ENCODE measurements at regions not wholly inside any gene's neighbourhood (a gene's known extent, or its start where the extent isn't known, plus 50 kb on each side); places are given as distances from the start of the nearest gene placed in this dataset.
"Not testable (repeated sequence)": the region's sequence is repeated elsewhere in the genome, so short reads cannot be mapped to it uniquely, and the experiment has no call there.

DNA sequence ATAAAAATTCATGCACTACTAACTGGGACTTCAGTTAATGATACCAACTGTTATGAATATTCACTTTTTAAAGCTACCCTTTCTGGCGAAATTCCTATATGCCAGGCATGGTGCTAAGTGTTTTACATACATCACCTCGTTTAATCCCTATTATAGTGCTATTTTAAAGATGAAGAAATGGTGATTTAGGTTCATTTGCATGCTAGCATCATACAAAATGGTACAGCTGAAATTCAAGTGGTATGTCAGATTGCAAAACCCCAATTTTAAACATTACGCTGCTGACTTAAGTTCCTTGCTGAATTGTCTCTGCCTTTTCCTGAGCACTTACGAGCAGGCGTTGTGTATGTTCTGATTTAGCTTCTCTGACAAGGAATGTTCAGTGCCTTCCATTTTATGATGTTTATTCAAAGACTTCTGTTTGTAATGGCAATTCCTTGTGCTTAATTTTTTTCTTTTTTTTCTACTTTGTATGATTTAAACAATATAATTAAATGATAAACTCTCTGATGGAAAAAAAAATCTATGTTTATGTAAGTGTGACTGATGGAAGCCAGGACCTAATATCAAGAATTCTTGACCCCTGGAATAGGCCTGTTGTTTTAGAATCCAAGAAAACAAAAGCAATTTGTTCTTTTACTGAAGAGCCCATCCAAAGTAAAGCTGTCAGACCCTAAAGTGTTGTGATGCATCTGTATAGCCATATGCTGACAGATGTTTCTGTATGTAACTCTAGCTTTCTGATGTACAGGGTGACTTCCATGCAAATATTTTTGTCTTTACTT is 148.1 kb downstream of the PCDH7 start:
- DNase-seq (ENCODE audit: low read depth) = no peak
- TF ChIP-seq, protein P1, sequence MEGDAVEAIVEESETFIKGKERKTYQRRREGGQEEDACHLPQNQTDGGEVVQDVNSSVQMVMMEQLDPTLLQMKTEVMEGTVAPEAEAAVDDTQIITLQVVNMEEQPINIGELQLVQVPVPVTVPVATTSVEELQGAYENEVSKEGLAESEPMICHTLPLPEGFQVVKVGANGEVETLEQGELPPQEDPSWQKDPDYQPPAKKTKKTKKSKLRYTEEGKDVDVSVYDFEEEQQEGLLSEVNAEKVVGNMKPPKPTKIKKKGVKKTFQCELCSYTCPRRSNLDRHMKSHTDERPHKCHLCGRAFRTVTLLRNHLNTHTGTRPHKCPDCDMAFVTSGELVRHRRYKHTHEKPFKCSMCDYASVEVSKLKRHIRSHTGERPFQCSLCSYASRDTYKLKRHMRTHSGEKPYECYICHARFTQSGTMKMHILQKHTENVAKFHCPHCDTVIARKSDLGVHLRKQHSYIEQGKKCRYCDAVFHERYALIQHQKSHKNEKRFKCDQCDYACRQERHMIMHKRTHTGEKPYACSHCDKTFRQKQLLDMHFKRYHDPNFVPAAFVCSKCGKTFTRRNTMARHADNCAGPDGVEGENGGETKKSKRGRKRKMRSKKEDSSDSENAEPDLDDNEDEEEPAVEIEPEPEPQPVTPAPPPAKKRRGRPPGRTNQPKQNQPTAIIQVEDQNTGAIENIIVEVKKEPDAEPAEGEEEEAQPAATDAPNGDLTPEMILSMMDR (conservative IDR thresholded peaks at IDR 0.05; ENCODE audit: low read depth, low read length) = no peak

GRCh38 chr4:30869387-30869786 is 149.2 kb downstream of the PCDH7 start:
- not testable (repeated sequence) for DNase-seq (ENCODE audit: low read depth); H3K4me3 ChIP-seq (ENCODE audit: low read length)

More for the DNA sequence above, 148.1 kb downstream of the PCDH7 start:
- H3K4me3 ChIP-seq (ENCODE audit: low read length) = no peak overlapping the region

- no peak for DNase-seq (ENCODE audit: low read depth)
- TF ChIP-seq, protein P1 (conservative IDR thresholded peaks at IDR 0.05; ENCODE audit: low read depth, low read length) = no peak
- no peak overlapping the region for H3K4me3 ChIP-seq (ENCODE audit: low read length)
Measured at GRCh38 chr4:30870513-30870912, 150.3 kb downstream of the PCDH7 start.

DNA sequence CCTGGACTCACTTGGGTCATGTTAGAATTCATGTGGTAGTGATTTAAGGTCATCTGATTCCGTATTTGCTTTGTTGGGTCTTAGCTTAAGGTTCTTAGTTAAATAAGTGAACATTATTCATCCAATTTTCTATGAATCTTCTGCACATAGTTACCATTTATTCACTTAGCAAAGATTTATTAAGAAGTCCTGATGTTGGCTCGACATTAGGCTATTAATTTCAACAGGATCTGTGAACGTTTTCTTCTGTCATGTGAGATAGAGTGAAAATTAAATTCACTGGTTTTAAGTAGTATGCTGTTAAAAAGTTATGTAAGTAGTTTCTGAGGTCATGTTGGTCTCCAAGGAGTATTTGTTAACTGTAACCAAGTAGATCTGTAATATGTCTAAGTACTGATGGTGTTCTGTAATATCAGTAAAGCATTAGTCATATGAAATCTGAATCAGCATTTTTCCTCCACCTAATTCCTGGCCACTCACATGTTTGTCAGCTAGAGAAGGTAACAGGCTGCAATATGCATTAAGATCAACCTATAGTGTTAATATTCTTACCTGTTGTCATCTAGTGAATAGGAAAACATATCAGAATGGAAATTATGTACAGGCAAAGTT is 155.6 kb downstream of the PCDH7 start:
- DNase-seq (ENCODE audit: low read depth) = peak; percentile 71
- H3K4me3 ChIP-seq (ENCODE audit: low read length) = no peak overlapping the region
- TF ChIP-seq, protein P1 (conservative IDR thresholded peaks at IDR 0.05; ENCODE audit: low read depth, low read length) = no peak

GRCh38 chr4:30879855-30880598 is 159.9 kb downstream of the PCDH7 start:
- TF ChIP-seq, protein P1 (conservative IDR thresholded peaks at IDR 0.05; ENCODE audit: low read depth, low read length) = no peak
- no peak overlapping the region for H3K4me3 ChIP-seq (ENCODE audit: low read length)
- no peak for DNase-seq (ENCODE audit: low read depth)

DNA sequence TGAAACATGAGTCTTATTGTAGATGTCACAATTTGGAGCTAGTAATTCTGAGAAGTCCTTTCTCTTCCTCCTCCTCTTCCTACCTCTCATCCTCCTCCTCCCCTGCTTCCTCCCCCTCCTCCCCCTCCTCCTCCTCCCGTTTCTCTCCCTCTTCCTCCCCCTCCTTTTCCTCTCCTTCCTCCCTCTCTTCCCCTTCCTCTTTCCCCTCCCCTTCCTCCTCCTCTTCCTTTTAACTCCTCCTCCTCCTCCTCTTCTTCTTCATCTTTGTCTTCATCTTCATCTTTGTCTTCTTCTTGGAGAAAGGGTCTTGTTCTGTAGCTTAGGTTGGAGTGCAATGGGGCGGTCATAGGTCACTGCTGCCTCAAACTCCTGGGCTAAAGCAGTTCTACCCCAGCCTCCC is 161.8 kb downstream of the PCDH7 start:
- no peak for DNase-seq (ENCODE audit: low read depth)
- TF ChIP-seq, protein P1 (conservative IDR thresholded peaks at IDR 0.05; ENCODE audit: low read depth, low read length) = no peak

GRCh38 chr4:30882443-30882842 is 162.3 kb downstream of the PCDH7 start:
- H3K4me3 ChIP-seq (ENCODE audit: low read length) = no peak overlapping the region
- DNase-seq (ENCODE audit: low read depth) = no peak
- TF ChIP-seq, protein P1 (conservative IDR thresholded peaks at IDR 0.05; ENCODE audit: low read depth, low read length) = no peak

More for the DNA sequence above, 161.8 kb downstream of the PCDH7 start:
- H3K4me3 ChIP-seq (ENCODE audit: low read length) = no peak overlapping the region

Measured in retinal pigment epithelial cell (primary cell).